ENCODE measurements at regions not wholly inside any gene's neighbourhood (a gene's known extent, or its start where the extent isn't known, plus 50 kb on each side); places are given as distances from the start of the nearest gene placed in this dataset.

- TF ChIP-seq, protein P1, sequence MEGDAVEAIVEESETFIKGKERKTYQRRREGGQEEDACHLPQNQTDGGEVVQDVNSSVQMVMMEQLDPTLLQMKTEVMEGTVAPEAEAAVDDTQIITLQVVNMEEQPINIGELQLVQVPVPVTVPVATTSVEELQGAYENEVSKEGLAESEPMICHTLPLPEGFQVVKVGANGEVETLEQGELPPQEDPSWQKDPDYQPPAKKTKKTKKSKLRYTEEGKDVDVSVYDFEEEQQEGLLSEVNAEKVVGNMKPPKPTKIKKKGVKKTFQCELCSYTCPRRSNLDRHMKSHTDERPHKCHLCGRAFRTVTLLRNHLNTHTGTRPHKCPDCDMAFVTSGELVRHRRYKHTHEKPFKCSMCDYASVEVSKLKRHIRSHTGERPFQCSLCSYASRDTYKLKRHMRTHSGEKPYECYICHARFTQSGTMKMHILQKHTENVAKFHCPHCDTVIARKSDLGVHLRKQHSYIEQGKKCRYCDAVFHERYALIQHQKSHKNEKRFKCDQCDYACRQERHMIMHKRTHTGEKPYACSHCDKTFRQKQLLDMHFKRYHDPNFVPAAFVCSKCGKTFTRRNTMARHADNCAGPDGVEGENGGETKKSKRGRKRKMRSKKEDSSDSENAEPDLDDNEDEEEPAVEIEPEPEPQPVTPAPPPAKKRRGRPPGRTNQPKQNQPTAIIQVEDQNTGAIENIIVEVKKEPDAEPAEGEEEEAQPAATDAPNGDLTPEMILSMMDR (IDR thresholded peaks at IDR 0.05) = no peak
- no peak for TF ChIP-seq POLR2A (IDR thresholded peaks at IDR 0.05)
Measured at GRCh38 chr5:12323637-12324229, 419.5 kb upstream of the CTNND2 start.

All from body of pancreas (tissue), 4 donors.